ENCODE measurements at regions not wholly inside any gene's neighbourhood (a gene's known extent, or its start where the extent isn't known, plus 50 kb on each side); places are given as distances from the start of the nearest gene placed in this dataset.

GRCh38 chr5:56343988-56344387 lies 110.9 kb upstream of the ANKRD55 start:
- no peak for TF ChIP-seq CTCF (conservative IDR thresholded peaks at IDR 0.05)

More at GRCh38 chr5:56343988-56344387, 110.9 kb upstream of the ANKRD55 start:
- Histone ChIP-seq H3K27ac (ENCODE audit: insufficient read length, low read depth, low read length) (no peak overlapping the region), H3K4ac (ENCODE audit: low read depth, low read length) (no peak overlapping the region), H4K91ac (ENCODE audit: insufficient read length, low read depth, low read length) (no peak overlapping the region), H3K14ac (ENCODE audit: insufficient read depth, low read length) (no peak overlapping the region), H4K20me1 (ENCODE audit: control insufficient read depth, insufficient read depth, insufficient read length) (no peaks in the 10 kb centered on the region), H3K79me1 (ENCODE audit: insufficient read depth, low read depth, low read length, poor library complexity, severe bottlenecking) (no peaks in the 10 kb centered on the region), H2BK20ac (ENCODE audit: low read depth, low read length, poor library complexity, severe bottlenecking) (no peak overlapping the region), H2BK12ac (ENCODE audit: insufficient read length, low read depth, low read length) (no peak overlapping the region), H3K27me3 (ENCODE audit: insufficient read depth, low read length) (no peaks in the 10 kb centered on the region), H3K79me2 (ENCODE audit: insufficient read depth, low read length) (no peaks in the 10 kb centered on the region), H3K4me2 (ENCODE audit: insufficient read depth, insufficient read length, low read length) (no peak overlapping the region), H2BK15ac (ENCODE audit: low read depth, low read length) (no peak overlapping the region), H2BK120ac (ENCODE audit: low read depth, low read length, poor library complexity, severe bottlenecking) (no peak overlapping the region), H3K56ac (ENCODE audit: insufficient read length, low read depth, low read length) (no peak overlapping the region), H3K23me2 (ENCODE audit: insufficient read length, low read depth, low read length, poor library complexity, severe bottlenecking) (no peaks in the 10 kb centered on the region), H3K9ac (ENCODE audit: extremely low read depth, insufficient read length, low read length) (no peak overlapping the region), H2BK5ac (ENCODE audit: insufficient read length, low read length) (no peak overlapping the region), H2AFZ (ENCODE audit: low read length) (no peak overlapping the region), H4K8ac (replicated peaks; ENCODE audit: insufficient read length, low read depth, low read length) (no peak overlapping the region), H2AK5ac (ENCODE audit: insufficient read length, low read length) (no peak overlapping the region), H4K5ac (ENCODE audit: insufficient read length, low read depth, low read length) (no peak overlapping the region), H3K23ac (ENCODE audit: insufficient read length, low read depth, low read length) (no peak overlapping the region), H3K4me1 (ENCODE audit: insufficient read depth, low read length) (no peaks in the 10 kb centered on the region), H3T11ph (ENCODE audit: low read length) (no peak overlapping the region), H3K18ac (ENCODE audit: insufficient read length, low read depth, low read length) (no peak overlapping the region), H3K9me3 (ENCODE audit: control insufficient read depth, low read depth, low read length) (no peaks in the 10 kb centered on the region)
- H3K4me1 Mint-ChIP-seq = no peaks in the 10 kb centered on the region
- H3K9me3 Mint-ChIP-seq = peaks cover 0 to 6% of the 10 kb centered on the region in 2 experiments; a peak in 4 of 5 replicates
- H3K27me3 Mint-ChIP-seq (ENCODE audit: low read depth) = no peaks in the 10 kb centered on the region
- H3K27ac Mint-ChIP-seq = no peak overlapping the region
- no peaks in the 10 kb centered on the region for H3K36me3 Mint-ChIP-seq (ENCODE audit: insufficient read depth in 1 of 3, low read depth in 3 of 3)
- no peak for DNase-seq
- H3K4me3 Mint-ChIP-seq = no peak overlapping the region
- WGBS (ENCODE audit: extremely low coverage, insufficient read length, low lambda C conversion rate) = no CpG with 5 or more reads among the region's 2 CpGs

All from H9 (cell line).